Endothelial cell of umbilical vein (primary cell): ENCODE measurements at regions not wholly inside any gene's neighbourhood (a gene's known extent, or its start where the extent isn't known, plus 50 kb on each side); places are given as distances from the start of the nearest gene placed in this dataset.

ENCODE experiments used
- BruUV-seq: library from RNA; stranded (reverse); fragments of 400-500 nt; replicated peaks from 2 replicates; lab custom pipeline; 2021; lab: Mats Ljungman, UMichigan
- CTCF ChIA-PET: fragments of 300-600, 350-600 bp; sonication (Branson Sonifier 250); formaldehyde crosslinking; loops from one replicate; lab custom pipeline; 2021; ENCODE audit warnings: antibody characterized with exemption, inconsistent platforms; lab: Charles Lee
- POLR2A ChIA-PET: fragments of 300-600, 350-600 bp; sonication (Branson Sonifier 250); formaldehyde crosslinking; loops from one replicate; lab custom pipeline; 2021; ENCODE audit warnings: antibody characterized with exemption, inconsistent platforms; lab: Charles Lee
- DNase-seq: peaks from one replicate; pipeline ENCODE4 v3.0.0-alpha.2; 2011; ENCODE audit warnings: low read depth, low spot score
- FAIRE-seq: peaks from 2 replicates; lab custom pipeline; 2011; peaks lifted over from hg19 to GRCh38; lab: Jason Lieb, UNC
- H2AFZ ChIP-seq: 2 replicates; pipeline ENCODE4 v1.6.0; 2012; ENCODE audit warnings: low read depth, low read length, control low read depth, inconsistent platforms
- H3K27ac ChIP-seq: 2 replicates; pipeline ENCODE4 v1.5.1; 2011; ENCODE audit warnings: low read depth, mild to moderate bottlenecking, control low read depth, low read length, moderate library complexity; ENCODE audit not compliant: insufficient read depth
- H3K27me3 ChIP-seq, 2 experiments: 2 replicates each; pipeline versions ENCODE4 v1.6.0 to v1.6.1; 2011; ENCODE audit warnings: low read length in 2 of 2, mixed read lengths in 1 of 2; ENCODE audit not compliant: control insufficient read depth in 2 of 2, insufficient read depth in 2 of 2
- H3K36me3 ChIP-seq, 2 experiments: 2 replicates in 1 of 2; 3 replicates in 1 of 2; pipeline ENCODE4 v1.5.1; 2011; ENCODE audit warnings: low read length in 2 of 2, mild to moderate bottlenecking in 1 of 2, moderate library complexity in 1 of 2; ENCODE audit not compliant: control insufficient read depth in 2 of 2, insufficient read depth in 2 of 2; ENCODE audit errors: extremely low read depth in 1 of 2
- H3K4me1 ChIP-seq: 3 replicates; pipeline ENCODE4 v1.5.1; 2011; ENCODE audit warnings: mild to moderate bottlenecking, low read length; ENCODE audit not compliant: control insufficient read depth, insufficient read depth; ENCODE audit errors: extremely low read depth
- H3K4me2 ChIP-seq: 2 replicates; pipeline ENCODE4 v1.6.1; 2011; ENCODE audit warnings: low read length, control low read depth, mixed read lengths; ENCODE audit not compliant: insufficient read depth
- H3K4me3 ChIP-seq, 3 experiments: fragments of 200-600 bp in 1 of 3; sonication (generic), shearing (Covaris generic) in 1 of 3; replicated peaks in 1 of 3; 2 replicates each; pipeline ENCODE4 v1.5.1; 2011 to 2016; ENCODE audit warnings: control low read depth in 3 of 3, low read length in 3 of 3, mild to moderate bottlenecking in 2 of 3, inconsistent platforms in 1 of 3, low read depth in 1 of 3, moderate library complexity in 1 of 3; ENCODE audit not compliant: insufficient read depth in 1 of 3
- H3K79me2 ChIP-seq: 2 replicates; pipeline ENCODE4 v1.6.0; 2012; ENCODE audit warnings: low read length, inconsistent platforms; ENCODE audit not compliant: control insufficient read depth, insufficient read depth
- H3K9ac ChIP-seq: replicated peaks from 2 replicates; pipeline ENCODE3; 2011; ENCODE audit warnings: low read length, control low read depth; ENCODE audit not compliant: insufficient read depth; ENCODE audit errors: extremely low read depth
- H3K9me1 ChIP-seq: replicated peaks from 3 replicates; pipeline ENCODE4 v1.6.0; 2011; ENCODE audit warnings: mild to moderate bottlenecking, low read length; ENCODE audit not compliant: control insufficient read depth, insufficient read depth; ENCODE audit errors: extremely low read depth
- H3K9me3 ChIP-seq: replicated peaks from 2 replicates; pipeline ENCODE4 v1.5.1; 2012; ENCODE audit warnings: low read length, inconsistent platforms; ENCODE audit not compliant: control insufficient read depth, insufficient read depth
- H4K20me1 ChIP-seq: replicated peaks from 2 replicates; pipeline ENCODE3; 2011; ENCODE audit warnings: mild to moderate bottlenecking, low read length; ENCODE audit not compliant: control insufficient read depth, insufficient read depth; ENCODE audit errors: extremely low read depth
- EZH2 ChIP-seq: IDR thresholded peaks from 2 replicates; pipeline ENCODE4 v1.6.1; 2012; ENCODE audit warnings: borderline replicate concordance, low read depth, mild to moderate bottlenecking, moderate library complexity, low read length, inconsistent platforms; ENCODE audit not compliant: severe bottlenecking
- FOS ChIP-seq: IDR thresholded peaks from 2 replicates; pipeline ENCODE4 v1.6.1; 2011; ENCODE audit warnings: mild to moderate bottlenecking, low read length, moderate library complexity, borderline replicate concordance; ENCODE audit not compliant: insufficient read depth
- GATA2 ChIP-seq: IDR thresholded peaks from 2 replicates; pipeline ENCODE4 v1.7.0; 2011; ENCODE audit warnings: low read depth, mild to moderate bottlenecking, moderate library complexity, mixed read lengths, low read length; ENCODE audit not compliant: insufficient read length, insufficient read depth
- MYC ChIP-seq: IDR thresholded peaks from one replicate; pipeline ENCODE4 v1.6.1; 2011; ENCODE audit warnings: mild to moderate bottlenecking, low read depth, low read length
- POLR2A ChIP-seq: IDR thresholded peaks from 2 replicates; pipeline ENCODE4 v1.6.1; 2012; ENCODE audit warnings: low read depth, mild to moderate bottlenecking, control low read depth, low read length
- dilution Hi-C: fragments of 300-500 bp; cut with MboI; formaldehyde crosslinking; loops from one replicate; pipeline ENCODE4 v1.15.0; 2019; ENCODE audit warnings: low sequenced_read_pairs; ENCODE audit not compliant: extremely low pct_ligation_motif_present
- intact Hi-C: fragments of 100-400 bp; cut with micrococcal nuclease; formaldehyde crosslinking; loops from one replicate; pipeline ENCODE4 v1.10.0; 2022
- TF ChIP-seq, protein P1 (sequence below), 2 donors: IDR thresholded peaks; 1 replicate in 1 of 2; 2 replicates in 1 of 2; pipeline ENCODE4 v1.5.1; 2011; ENCODE audit warnings: low read length in 2 of 2, mild to moderate bottlenecking in 2 of 2, moderate library complexity in 2 of 2, control low read depth in 1 of 2, inconsistent platforms in 1 of 2, low read depth in 1 of 2; ENCODE audit not compliant: insufficient read depth in 1 of 2; ENCODE audit errors: extremely low read depth in 1 of 2
- TF ChIP-seq, protein P2 (sequence below): IDR thresholded peaks from 2 replicates; pipeline ENCODE4 v1.6.1; 2011; ENCODE audit not compliant: insufficient read depth, insufficient read length

DNA sequence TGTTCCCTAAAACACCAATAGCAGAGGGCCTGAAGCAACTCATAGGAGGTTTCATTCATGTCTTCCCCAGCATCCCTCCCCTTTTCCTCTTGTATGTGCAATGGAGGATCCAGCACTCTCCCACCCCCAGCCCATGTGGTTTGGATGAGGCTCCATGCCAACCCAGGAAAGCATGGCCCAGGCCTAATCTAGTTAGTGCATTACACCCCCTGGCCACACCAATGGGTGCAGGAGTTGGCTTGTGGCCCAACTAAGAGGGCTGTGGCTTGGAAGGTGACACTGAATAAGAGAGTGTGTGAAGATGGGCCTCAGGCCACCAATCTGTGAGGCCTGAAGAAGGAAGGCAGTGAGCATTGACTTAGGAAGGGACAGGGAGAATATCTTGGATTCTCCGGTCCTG is 70.8 kb upstream of the SMIM23 start:
- no peak for DNase-seq
- dilution Hi-C loops = no loop called here
- no peaks in the 10 kb centered on the region for H3K79me2 ChIP-seq
- POLR2A ChIA-PET = no interaction called here
- H3K27ac ChIP-seq = no peak overlapping the region
- no peaks in the 10 kb centered on the region for H4K20me1 ChIP-seq
- no TSS peak for BruUV-seq
- no peaks in the 10 kb centered on the region for H3K9me1 ChIP-seq
- no peaks in the 10 kb centered on the region for H3K9me3 ChIP-seq
- H3K4me1 ChIP-seq = no peaks in the 10 kb centered on the region
- H2AFZ ChIP-seq = no peak overlapping the region
- peaks cover 6 to 14% of the 10 kb centered on the region in 2 experiments for H3K27me3 ChIP-seq
- intact Hi-C loops = no loop called here
- CTCF ChIA-PET = no interaction called here
- TF ChIP-seq EZH2 (no peak), FOS (no peak), POLR2A (no peak)
- no peak overlapping the region for H3K9ac ChIP-seq
- H3K36me3 ChIP-seq = no peaks in the 10 kb centered on the region
- H3K4me3 ChIP-seq = no peak overlapping the region
- H3K4me2 ChIP-seq = no peak overlapping the region
- FAIRE-seq = no peak

DNA sequence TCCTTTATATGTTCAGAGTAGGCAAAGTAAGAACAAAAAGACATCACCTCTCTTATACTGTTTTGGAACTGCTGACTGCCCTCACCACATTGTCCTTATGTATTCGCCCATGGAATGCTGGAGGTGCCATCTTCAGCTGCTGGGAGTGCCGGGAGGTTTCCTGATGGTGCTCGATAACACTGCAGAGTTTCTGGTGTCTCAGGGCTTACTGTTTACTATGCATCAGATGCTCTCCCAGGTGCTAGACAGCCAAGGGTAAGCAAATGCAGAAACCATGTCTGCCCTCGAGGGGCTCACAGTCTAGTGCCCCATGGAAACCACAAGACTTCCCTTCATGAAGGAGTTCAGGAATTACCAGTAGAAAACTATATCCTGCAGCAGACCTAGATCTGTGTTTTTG is 70.1 kb upstream of the SMIM23 start:
- H3K36me3 ChIP-seq = no peaks in the 10 kb centered on the region
- FAIRE-seq (no peak), DNase-seq (no peak)
- H3K79me2 ChIP-seq = no peaks in the 10 kb centered on the region
- intact Hi-C loops = no loop called here
- no peak overlapping the region for H3K4me3 ChIP-seq
- H3K27me3 ChIP-seq = peaks cover 6 to 14% of the 10 kb centered on the region in 2 experiments
- no peaks in the 10 kb centered on the region for H3K9me3 ChIP-seq
- no peak for TF ChIP-seq MYC
- no peak for TF ChIP-seq FOS
- no peak for TF ChIP-seq GATA2
- TF ChIP-seq, protein P1, sequence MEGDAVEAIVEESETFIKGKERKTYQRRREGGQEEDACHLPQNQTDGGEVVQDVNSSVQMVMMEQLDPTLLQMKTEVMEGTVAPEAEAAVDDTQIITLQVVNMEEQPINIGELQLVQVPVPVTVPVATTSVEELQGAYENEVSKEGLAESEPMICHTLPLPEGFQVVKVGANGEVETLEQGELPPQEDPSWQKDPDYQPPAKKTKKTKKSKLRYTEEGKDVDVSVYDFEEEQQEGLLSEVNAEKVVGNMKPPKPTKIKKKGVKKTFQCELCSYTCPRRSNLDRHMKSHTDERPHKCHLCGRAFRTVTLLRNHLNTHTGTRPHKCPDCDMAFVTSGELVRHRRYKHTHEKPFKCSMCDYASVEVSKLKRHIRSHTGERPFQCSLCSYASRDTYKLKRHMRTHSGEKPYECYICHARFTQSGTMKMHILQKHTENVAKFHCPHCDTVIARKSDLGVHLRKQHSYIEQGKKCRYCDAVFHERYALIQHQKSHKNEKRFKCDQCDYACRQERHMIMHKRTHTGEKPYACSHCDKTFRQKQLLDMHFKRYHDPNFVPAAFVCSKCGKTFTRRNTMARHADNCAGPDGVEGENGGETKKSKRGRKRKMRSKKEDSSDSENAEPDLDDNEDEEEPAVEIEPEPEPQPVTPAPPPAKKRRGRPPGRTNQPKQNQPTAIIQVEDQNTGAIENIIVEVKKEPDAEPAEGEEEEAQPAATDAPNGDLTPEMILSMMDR (IDR thresholded peaks at IDR 0.05; ENCODE audit: extremely low read depth in 1 of 2, insufficient read depth in 1 of 2, low read depth in 1 of 2, low read length in 2 of 2) = no peak
- TF ChIP-seq, protein P2, sequence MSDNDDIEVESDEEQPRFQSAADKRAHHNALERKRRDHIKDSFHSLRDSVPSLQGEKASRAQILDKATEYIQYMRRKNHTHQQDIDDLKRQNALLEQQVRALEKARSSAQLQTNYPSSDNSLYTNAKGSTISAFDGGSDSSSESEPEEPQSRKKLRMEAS = no peak
- TF ChIP-seq POLR2A = no peak
- TF ChIP-seq EZH2 = no peak
- no peak overlapping the region for H3K9ac ChIP-seq
- dilution Hi-C loops = no loop called here
- ChIA-PET POLR2A (no interaction called here), CTCF (no interaction called here)
- no TSS peak for BruUV-seq
- H3K27ac ChIP-seq = no peak overlapping the region
- H3K9me1 ChIP-seq = no peaks in the 10 kb centered on the region
- no peak overlapping the region for H2AFZ ChIP-seq
- H3K4me2 ChIP-seq = no peak overlapping the region
- H4K20me1 ChIP-seq = no peaks in the 10 kb centered on the region
- H3K4me1 ChIP-seq = no peaks in the 10 kb centered on the region
